Activated T-helper 1 cell treated with anti-CD3 and anti-CD28 coated beads, Interleukin-12 subunit alpha, Interleukin-12 subunit beta, Interleukin-2, Interleukin-4 antibody, amounts not matched to agents 30 ng/mL and 10 ng/mL and 1 ng/mL, durations not matched to agents 14 hours and 24 hours and 36 hours (primary cell): ENCODE measurements at regions not wholly inside any gene's neighbourhood (a gene's known extent, or its start where the extent isn't known, plus 50 kb on each side); places are given as distances from the start of the nearest gene placed in this dataset.

Experiments used
- DNase-seq: peaks from one replicate; pipeline ENCODE4 v3.0.0; 2021; ENCODE audit warnings: low spot score
- H3K27ac Mint-ChIP-seq: one replicate; pipeline ENCODE4 v1.8.0; 2021; ENCODE audit warnings: mild to moderate bottlenecking, mixed read lengths
- H3K27me3 Mint-ChIP-seq: one replicate; pipeline ENCODE4 v1.8.0; 2022; ENCODE audit warnings: mild to moderate bottlenecking, moderate library complexity, mixed read lengths; ENCODE audit not compliant: insufficient read depth
- H3K36me3 Mint-ChIP-seq: one replicate; pipeline ENCODE4 v1.8.0; 2021; ENCODE audit warnings: low read depth, mixed read lengths
- H3K4me1 Mint-ChIP-seq: one replicate; pipeline ENCODE4 v1.8.0; 2021; ENCODE audit warnings: low read depth, mixed read lengths
- H3K4me3 Mint-ChIP-seq: one replicate; pipeline ENCODE4 v1.8.0; 2021; ENCODE audit warnings: mild to moderate bottlenecking, moderate library complexity, mixed read lengths
- H3K9me3 Mint-ChIP-seq: one replicate; pipeline ENCODE4 v1.8.0; 2021; ENCODE audit warnings: mixed read lengths
- intact Hi-C: fragments of 100-400 bp; cut with micrococcal nuclease; formaldehyde crosslinking; loops from one replicate; pipeline ENCODE4 v1.15.1; 2024

- intact Hi-C loops: no loop called here
- DNase-seq: no peak
- Mint-ChIP-seq H3K27ac (no peak overlapping the region), H3K9me3 (peaks cover 27% of the 10 kb centered on the region), H3K36me3 (peaks cover 6% of the 10 kb centered on the region), H3K27me3 (peaks cover 3% of the 10 kb centered on the region), H3K4me3 (no peak overlapping the region), H3K4me1 (peaks cover 6% of the 10 kb centered on the region)
Measured at GRCh38 chr7:92987538-92987937, 130.2 kb downstream of the SAMD9 start.

DNA sequence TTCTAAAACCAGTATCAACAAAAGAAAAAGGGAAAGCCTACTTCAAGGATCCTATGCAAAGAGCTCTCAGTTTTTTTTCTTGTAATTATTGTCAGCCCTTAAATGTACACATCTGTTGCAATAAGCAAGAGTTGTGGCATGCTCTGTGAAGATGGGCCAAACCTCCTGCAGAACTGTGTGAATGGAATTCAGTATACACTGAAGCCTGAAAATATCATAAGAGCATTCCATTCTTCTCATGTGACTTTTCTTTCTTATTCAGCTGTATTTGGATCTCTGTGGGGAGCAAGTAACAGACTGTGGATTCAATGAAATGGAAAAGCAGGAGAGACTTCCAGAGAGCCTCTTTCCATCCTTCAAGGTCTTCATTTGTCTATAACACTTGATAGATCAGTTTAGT is 130.7 kb downstream of the SAMD9 start:
- intact Hi-C loops: no loop called here
- H3K36me3 Mint-ChIP-seq: peaks cover 6% of the 10 kb centered on the region
- H3K27ac Mint-ChIP-seq: no peak overlapping the region
- peaks cover 3% of the 10 kb centered on the region for H3K27me3 Mint-ChIP-seq
- H3K4me1 Mint-ChIP-seq: peaks cover 6% of the 10 kb centered on the region
- DNase-seq: no peak
- H3K4me3 Mint-ChIP-seq: no peak overlapping the region
- peaks cover 27% of the 10 kb centered on the region for H3K9me3 Mint-ChIP-seq

GRCh38 chr7:92982928-92983327 is 134.9 kb downstream of the SAMD9 start:
- H3K36me3 Mint-ChIP-seq: peaks cover 9% of the 10 kb centered on the region
- intact Hi-C loops: no loop called here

DNA sequence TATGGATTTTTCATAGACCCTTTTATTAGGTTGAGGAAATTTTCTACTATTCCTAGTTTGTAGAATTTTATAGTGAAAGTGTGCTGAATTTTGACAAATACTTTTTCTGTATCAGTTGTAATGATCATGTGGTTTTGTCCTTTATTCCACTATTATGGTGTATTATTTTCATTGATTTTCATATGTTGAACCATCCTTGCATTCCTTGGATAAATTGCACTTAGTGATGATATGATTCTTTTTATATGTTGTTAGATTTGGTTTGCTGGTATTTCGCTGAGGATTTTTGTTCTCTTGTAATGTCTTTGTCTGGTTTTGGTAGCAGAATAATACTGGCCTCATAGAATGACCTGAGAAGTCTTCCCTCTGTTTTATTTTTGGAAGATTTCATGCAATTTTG is 140.6 kb upstream of the CDK6 start:
- H3K36me3 Mint-ChIP-seq: peaks cover 17% of the 10 kb centered on the region
- H3K9me3 Mint-ChIP-seq: peaks cover 56% of the 10 kb centered on the region
- H3K27me3 Mint-ChIP-seq: no peaks in the 10 kb centered on the region
- intact Hi-C loops: loop anchor here (5.0 kb wide), 1 partner anchor 40 kb away; no protein-coding TSS in a partner anchor
- H3K4me3 Mint-ChIP-seq: no peak overlapping the region
- no peak overlapping the region for H3K27ac Mint-ChIP-seq
- peaks cover 15% of the 10 kb centered on the region for H3K4me1 Mint-ChIP-seq
- no peak for DNase-seq

More at GRCh38 chr7:92982928-92983327, 134.9 kb downstream of the SAMD9 start:
- Mint-ChIP-seq H3K27ac (no peak overlapping the region), H3K9me3 (peaks cover 45% of the 10 kb centered on the region), H3K4me1 (no peaks in the 10 kb centered on the region), H3K4me3 (no peak overlapping the region), H3K27me3 (peaks cover 3% of the 10 kb centered on the region)
- DNase-seq: no peak

DNA sequence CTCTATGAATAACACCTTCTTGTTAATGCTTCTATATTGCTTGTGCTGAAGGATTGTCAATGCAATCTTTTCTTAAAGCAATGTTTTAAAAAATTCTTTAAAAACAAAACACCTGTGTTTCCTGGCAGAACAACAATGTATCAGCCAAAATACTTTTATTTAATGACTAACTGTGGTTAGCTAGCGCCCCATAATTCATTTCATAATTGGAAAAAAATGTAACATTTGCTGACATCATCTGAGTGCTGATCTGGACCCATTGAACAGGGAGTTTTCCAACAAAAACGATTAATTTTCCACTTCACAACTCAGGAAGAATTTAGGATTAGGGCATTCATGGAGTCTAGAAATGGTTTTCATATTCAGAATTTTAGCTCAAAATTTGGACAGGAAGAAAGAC is 137.6 kb upstream of the CDK6 start:
- H3K4me3 Mint-ChIP-seq: no peak overlapping the region
- H3K4me1 Mint-ChIP-seq: peaks cover 21% of the 10 kb centered on the region
- DNase-seq: no peak
- peaks cover 43% of the 10 kb centered on the region for H3K9me3 Mint-ChIP-seq
- H3K27ac Mint-ChIP-seq: no peak overlapping the region
- intact Hi-C loops: no loop called here
- peaks cover 15% of the 10 kb centered on the region for H3K36me3 Mint-ChIP-seq
- peaks cover 2% of the 10 kb centered on the region for H3K27me3 Mint-ChIP-seq

DNA sequence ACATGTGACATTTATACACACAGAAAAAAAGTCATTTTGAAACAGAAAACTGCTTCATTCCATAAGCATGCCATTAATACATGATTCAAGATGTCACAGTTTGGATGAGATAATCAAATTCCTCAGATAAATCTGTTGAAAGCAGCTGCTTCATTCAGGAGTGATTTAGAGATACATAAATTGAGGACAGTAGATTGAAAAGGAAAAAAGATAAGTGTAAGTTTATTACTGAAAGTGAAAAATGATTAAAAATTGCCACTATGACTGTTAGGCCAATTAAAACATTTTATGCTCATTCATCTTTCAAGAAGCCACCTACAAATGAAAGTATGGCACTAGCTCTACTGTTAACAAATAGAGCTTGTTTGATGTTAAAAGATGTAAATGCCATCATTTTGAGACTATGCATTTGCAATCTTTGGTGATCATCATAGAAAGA is 136.9 kb upstream of the CDK6 start:
- peaks cover 15% of the 10 kb centered on the region for H3K36me3 Mint-ChIP-seq
- H3K27me3 Mint-ChIP-seq: peaks cover 2% of the 10 kb centered on the region
- H3K9me3 Mint-ChIP-seq: peaks cover 36% of the 10 kb centered on the region
- no peak overlapping the region for H3K4me3 Mint-ChIP-seq
- peaks cover 24% of the 10 kb centered on the region for H3K4me1 Mint-ChIP-seq
- no peak for DNase-seq
- no peak overlapping the region for H3K27ac Mint-ChIP-seq
- intact Hi-C loops: no loop called here

- intact Hi-C loops: no loop called here
- no peak overlapping the region for H3K4me3 Mint-ChIP-seq
- no peak for DNase-seq
- no peak overlapping the region for H3K27ac Mint-ChIP-seq
- peaks cover 24% of the 10 kb centered on the region for H3K4me1 Mint-ChIP-seq
- peaks cover 2% of the 10 kb centered on the region for H3K27me3 Mint-ChIP-seq
- peaks cover 29% of the 10 kb centered on the region for H3K9me3 Mint-ChIP-seq
- peaks cover 12% of the 10 kb centered on the region for H3K36me3 Mint-ChIP-seq
Measured at GRCh38 chr7:92972441-92972840, 136.1 kb upstream of the CDK6 start.

DNA sequence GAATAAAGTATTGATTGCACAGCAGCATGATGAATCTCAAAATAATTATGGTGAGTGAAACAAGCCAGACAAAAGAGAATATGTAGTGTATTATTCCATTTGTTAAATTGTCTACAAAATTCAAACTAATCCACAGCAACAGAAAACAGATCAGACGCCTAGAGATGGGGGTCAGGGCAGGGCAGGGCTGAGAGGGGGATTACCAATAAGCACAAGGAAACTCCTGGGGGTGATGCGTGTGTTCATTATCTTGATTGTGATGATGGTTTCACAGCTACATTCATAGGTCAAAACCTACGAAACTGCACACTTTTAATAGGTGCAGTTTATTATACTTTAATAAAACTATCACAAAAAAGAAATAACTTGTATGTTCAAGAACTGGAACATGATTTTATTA is 132.7 kb upstream of the CDK6 start:
- intact Hi-C loops: loop anchor here (2.0 kb wide), 1 partner anchor 68 kb away; no protein-coding TSS in a partner anchor
- Mint-ChIP-seq H3K4me3 (no peak overlapping the region), H3K9me3 (peaks cover 4% of the 10 kb centered on the region), H3K27me3 (peaks cover 2% of the 10 kb centered on the region), H3K4me1 (peaks cover 9% of the 10 kb centered on the region), H3K27ac (no peak overlapping the region), H3K36me3 (no peaks in the 10 kb centered on the region)
- no peak for DNase-seq

- no peak overlapping the region for H3K4me3 Mint-ChIP-seq
- H3K9me3 Mint-ChIP-seq: no peaks in the 10 kb centered on the region
- no peak for DNase-seq
- H3K27me3 Mint-ChIP-seq: peaks cover 2% of the 10 kb centered on the region
- H3K4me1 Mint-ChIP-seq: peaks cover 9% of the 10 kb centered on the region
- intact Hi-C loops: loop anchor here (2.0 kb wide), 1 partner anchor 68 kb away; no protein-coding TSS in a partner anchor
- no peak overlapping the region for H3K27ac Mint-ChIP-seq
- H3K36me3 Mint-ChIP-seq: no peaks in the 10 kb centered on the region
Measured at GRCh38 chr7:92968502-92968901, 132.1 kb upstream of the CDK6 start.

- intact Hi-C loops: no loop called here
- Mint-ChIP-seq H3K27ac (no peak overlapping the region), H3K4me1 (peaks cover 9% of the 10 kb centered on the region), H3K36me3 (no peaks in the 10 kb centered on the region), H3K9me3 (peaks cover 5% of the 10 kb centered on the region), H3K4me3 (no peak overlapping the region), H3K27me3 (peaks cover 2% of the 10 kb centered on the region)
- DNase-seq: no peak
Measured at GRCh38 chr7:92967238-92967637, 130.9 kb upstream of the CDK6 start.

DNA sequence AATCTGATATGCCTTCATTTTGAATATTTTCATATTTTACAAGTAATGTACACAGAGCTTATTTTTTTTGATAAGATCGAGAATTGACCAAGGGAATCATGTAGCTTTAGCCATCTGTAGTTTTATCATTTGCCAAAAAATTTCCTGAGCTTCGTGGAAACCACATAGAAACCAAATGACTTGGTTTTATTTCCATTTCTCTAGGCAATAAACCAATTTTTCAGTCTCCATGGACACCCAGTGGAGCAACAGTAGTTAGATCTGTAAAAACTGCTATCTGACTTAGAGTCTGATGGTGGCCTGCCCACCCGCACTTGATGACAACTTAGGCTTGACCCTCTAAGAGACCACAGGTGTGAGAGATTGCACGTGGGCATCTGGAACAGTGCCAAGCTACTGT is 127.8 kb upstream of the CDK6 start:
- peaks cover 4% of the 10 kb centered on the region for H3K36me3 Mint-ChIP-seq
- H3K4me3 Mint-ChIP-seq: no peak overlapping the region
- H3K27ac Mint-ChIP-seq: no peak overlapping the region
- peaks cover 3% of the 10 kb centered on the region for H3K27me3 Mint-ChIP-seq
- H3K9me3 Mint-ChIP-seq: peaks cover 23% of the 10 kb centered on the region
- intact Hi-C loops: no loop called here
- no peak for DNase-seq
- H3K4me1 Mint-ChIP-seq: peaks cover 4% of the 10 kb centered on the region

- Mint-ChIP-seq H3K4me1 (no peaks in the 10 kb centered on the region), H3K27ac (no peak overlapping the region), H3K36me3 (peaks cover 4% of the 10 kb centered on the region), H3K9me3 (peaks cover 23% of the 10 kb centered on the region), H3K4me3 (no peak overlapping the region), H3K27me3 (peaks cover 3% of the 10 kb centered on the region)
- DNase-seq: no peak
- intact Hi-C loops: no loop called here
Measured at GRCh38 chr7:92963566-92963965, 127.2 kb upstream of the CDK6 start.

- Mint-ChIP-seq H3K27ac (no peak overlapping the region), H3K36me3 (peaks cover 8% of the 10 kb centered on the region), H3K9me3 (peaks cover 37% of the 10 kb centered on the region), H3K4me1 (peaks cover 13% of the 10 kb centered on the region), H3K4me3 (no peak overlapping the region), H3K27me3 (peaks cover 3% of the 10 kb centered on the region)
- intact Hi-C loops: no loop called here
- no peak for DNase-seq
Measured at GRCh38 chr7:92961961-92962360, 125.6 kb upstream of the CDK6 start.

DNA sequence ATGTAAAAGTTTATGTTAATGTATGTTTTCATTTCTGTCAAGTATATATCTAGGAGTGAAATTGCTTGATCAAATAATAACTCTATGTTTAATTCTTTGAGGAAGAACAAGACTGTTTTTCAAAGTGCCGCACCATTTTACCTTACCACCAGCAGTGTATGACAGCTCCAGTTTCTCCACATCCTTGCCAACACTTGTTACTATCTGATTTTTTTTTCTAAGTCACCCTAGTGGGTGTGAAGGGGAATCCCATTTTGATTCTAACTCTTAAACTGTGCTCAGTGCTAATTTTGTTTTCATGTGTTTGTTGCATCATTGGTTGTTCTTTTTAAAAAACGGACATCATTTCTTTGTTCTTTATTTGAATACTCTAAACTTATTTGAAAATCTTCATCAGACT is 120.2 kb upstream of the CDK6 start:
- Mint-ChIP-seq H3K9me3 (peaks cover 52% of the 10 kb centered on the region), H3K27me3 (peaks cover 5% of the 10 kb centered on the region), H3K27ac (peak overlapping the region; percentile 55), H3K36me3 (peaks cover 17% of the 10 kb centered on the region), H3K4me1 (peaks cover 34% of the 10 kb centered on the region), H3K4me3 (no peak overlapping the region)
- no peak for DNase-seq
- intact Hi-C loops: no loop called here
